Osteoblast (primary cell): ENCODE measurements at regions not wholly inside any gene's neighbourhood (a gene's known extent, or its start where the extent isn't known, plus 50 kb on each side); places are given as distances from the start of the nearest gene placed in this dataset.

Experiments
- DNase-seq: peaks from one replicate; pipeline ENCODE4 v3.0.0; 2011; ENCODE audit warnings: low spot score, mixed read lengths; ENCODE audit not compliant: insufficient read length; ENCODE audit errors: missing footprints
- H2AFZ ChIP-seq: 2 replicates; pipeline ENCODE4 v1.6.0; 2011; ENCODE audit warnings: mild to moderate bottlenecking, low read length
- H3K27ac ChIP-seq: 2 replicates; pipeline ENCODE4 v1.5.1; 2011; ENCODE audit warnings: mild to moderate bottlenecking, low read depth, low read length, moderate library complexity
- H3K27me3 ChIP-seq: 2 replicates; pipeline ENCODE4 v1.6.0; 2012; ENCODE audit warnings: mild to moderate bottlenecking, control low read depth, inconsistent platforms, low read length, moderate library complexity; ENCODE audit not compliant: insufficient read depth
- H3K36me3 ChIP-seq: 2 replicates; pipeline ENCODE4 v1.5.1; 2011; ENCODE audit warnings: mild to moderate bottlenecking, low read length, control low read depth, moderate library complexity; ENCODE audit not compliant: insufficient read depth
- H3K4me1 ChIP-seq: 2 replicates; pipeline ENCODE4 v1.5.1; 2011; ENCODE audit warnings: mild to moderate bottlenecking, low read length, control low read depth, moderate library complexity; ENCODE audit not compliant: insufficient read depth
- H3K4me2 ChIP-seq: 2 replicates; pipeline ENCODE4 v1.6.0; 2011; ENCODE audit warnings: mild to moderate bottlenecking, low read length; ENCODE audit not compliant: insufficient read depth
- H3K4me3 ChIP-seq: fragments of 200-600 bp; sonication (generic); 3 replicates; pipeline ENCODE4 v1.5.1; 2012; ENCODE audit warnings: mild to moderate bottlenecking, low read length, inconsistent platforms; ENCODE audit not compliant: insufficient read depth
- H3K79me2 ChIP-seq: 2 replicates; pipeline ENCODE4 v1.6.0; 2012; ENCODE audit warnings: mild to moderate bottlenecking, low read length, control low read depth, inconsistent platforms; ENCODE audit not compliant: insufficient read depth
- H3K9me3 ChIP-seq: 2 replicates; pipeline ENCODE4 v1.5.1; 2011; ENCODE audit warnings: low read depth, low read length, control low read depth
- H4K20me1 ChIP-seq: 2 replicates; pipeline ENCODE4 v1.6.0; 2012; ENCODE audit warnings: mild to moderate bottlenecking, low read length, control low read depth; ENCODE audit not compliant: insufficient read depth
- CTCF ChIP-seq: IDR thresholded peaks from 2 replicates; pipeline ENCODE4 v1.5.1; 2011; ENCODE audit warnings: mild to moderate bottlenecking, low read depth, low read length, moderate library complexity; ENCODE audit errors: extremely low read depth

GRCh38 chr4:24428850-24429249, 155.5 kb downstream of the DHX15 start:
- H3K79me2 ChIP-seq = no peaks in the 10 kb centered on the region
- no peak overlapping the region for H3K27ac ChIP-seq
- TF ChIP-seq CTCF = peak; percentile 34
- no peaks in the 10 kb centered on the region for H3K9me3 ChIP-seq
- no peak overlapping the region for H3K4me2 ChIP-seq
- H3K27me3 ChIP-seq = peaks cover 6% of the 10 kb centered on the region
- no peak overlapping the region for H3K4me3 ChIP-seq
- H2AFZ ChIP-seq = no peak overlapping the region
- no peaks in the 10 kb centered on the region for H3K36me3 ChIP-seq
- no peaks in the 10 kb centered on the region for H4K20me1 ChIP-seq
- no peaks in the 10 kb centered on the region for H3K4me1 ChIP-seq
- DNase-seq = no peak

DNA sequence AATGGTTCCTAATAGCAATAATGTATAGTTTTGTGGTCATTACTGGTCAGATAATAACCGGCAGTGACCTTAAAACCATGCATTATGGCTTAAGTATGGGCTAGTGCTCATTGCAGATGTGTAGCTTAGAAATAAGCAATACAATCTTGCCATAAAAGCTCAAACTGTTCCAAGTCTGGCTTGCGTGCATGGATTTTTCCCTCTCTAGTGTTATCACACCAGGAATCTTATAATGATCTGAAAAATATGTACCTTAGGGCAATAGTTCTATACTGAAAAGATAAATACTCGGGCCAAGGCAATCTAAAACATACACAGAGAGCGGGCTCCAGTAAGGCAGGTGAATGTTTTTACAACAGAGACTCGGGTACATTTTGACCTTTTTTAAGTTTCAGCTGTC, 157.8 kb downstream of the DHX15 start:
- no peak for DNase-seq
- no peaks in the 10 kb centered on the region for H3K36me3 ChIP-seq
- H3K4me3 ChIP-seq = no peak overlapping the region
- H3K4me2 ChIP-seq = no peak overlapping the region
- no peak for TF ChIP-seq CTCF
- H3K4me1 ChIP-seq = no peaks in the 10 kb centered on the region
- H3K9me3 ChIP-seq = no peaks in the 10 kb centered on the region
- H3K79me2 ChIP-seq = no peaks in the 10 kb centered on the region
- H3K27me3 ChIP-seq = no peaks in the 10 kb centered on the region
- no peaks in the 10 kb centered on the region for H4K20me1 ChIP-seq
- H3K27ac ChIP-seq = no peak overlapping the region
- H2AFZ ChIP-seq = no peak overlapping the region

DNA sequence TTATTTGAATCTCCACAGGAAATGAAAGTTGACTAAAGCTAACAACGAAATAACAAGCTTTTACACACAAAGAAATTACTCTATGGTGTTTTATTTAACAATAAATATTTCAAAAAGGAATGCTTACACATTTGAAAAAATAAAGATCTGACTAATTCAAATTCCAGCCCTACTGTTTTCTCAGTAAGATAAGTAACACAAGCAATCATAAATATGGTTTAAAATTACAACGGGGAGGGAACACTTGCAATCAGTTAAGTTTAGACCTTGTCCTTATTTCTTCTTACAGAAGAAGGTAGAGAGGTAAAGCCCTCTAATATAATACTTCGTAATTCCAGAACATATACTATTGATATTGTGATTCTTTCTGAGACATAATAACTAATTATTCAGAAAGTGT, 158.5 kb downstream of the DHX15 start:
- Histone ChIP-seq H2AFZ (no peak overlapping the region), H3K27ac (no peak overlapping the region), H3K79me2 (no peaks in the 10 kb centered on the region), H3K27me3 (no peaks in the 10 kb centered on the region), H3K36me3 (no peaks in the 10 kb centered on the region), H4K20me1 (no peaks in the 10 kb centered on the region), H3K4me1 (no peaks in the 10 kb centered on the region), H3K9me3 (no peaks in the 10 kb centered on the region), H3K4me3 (no peak overlapping the region), H3K4me2 (peak overlapping the region; percentile 7)
- peak; percentile 82 for DNase-seq
- no peak for TF ChIP-seq CTCF

GRCh38 chr4:24423670-24424069, 160.7 kb downstream of the DHX15 start:
- Histone ChIP-seq H3K27me3 (no peaks in the 10 kb centered on the region), H3K4me1 (no peaks in the 10 kb centered on the region), H3K4me2 (no peak overlapping the region), H3K9me3 (no peaks in the 10 kb centered on the region), H3K36me3 (no peaks in the 10 kb centered on the region), H4K20me1 (no peaks in the 10 kb centered on the region), H3K27ac (no peak overlapping the region), H3K79me2 (no peaks in the 10 kb centered on the region), H2AFZ (no peak overlapping the region), H3K4me3 (no peak overlapping the region)
- TF ChIP-seq CTCF = no peak
- DNase-seq = no peak
